Smooth muscle cell (in vitro differentiated cells): ENCODE measurements at regions not wholly inside any gene's neighbourhood (a gene's known extent, or its start where the extent isn't known, plus 50 kb on each side); places are given as distances from the start of the nearest gene placed in this dataset.

Source experiments
- DNase-seq: peaks from one replicate; lab custom pipeline; 2025; ENCODE audit not compliant: unreplicated experiment; lab: John Stamatoyannopoulos, UW
- H2AFZ ChIP-seq: fragments of 200-600 bp; sonication (generic); 2 replicates; pipeline ENCODE4 v1.6.0; 2016; ENCODE audit warnings: antibody characterized with exemption, low read depth, mild to moderate bottlenecking
- H3F3A ChIP-seq: fragments of 200-600 bp; sonication (generic); 2 replicates; pipeline ENCODE4 v1.6.0; 2017; ENCODE audit warnings: antibody characterized with exemption, low read depth
- H3K27ac ChIP-seq: fragments of 200-600 bp; sonication (generic); 2 replicates; pipeline ENCODE4 v1.5.1; 2016; ENCODE audit warnings: low read depth, mild to moderate bottlenecking
- H3K27me3 ChIP-seq: fragments of 200-600 bp; sonication (generic); 2 replicates; pipeline ENCODE4 v1.6.1; 2016; ENCODE audit warnings: low read depth, mild to moderate bottlenecking
- H3K36me3 ChIP-seq: fragments of 200-600 bp; sonication (generic); 2 replicates; pipeline ENCODE4 v1.5.1; 2016; ENCODE audit warnings: low read depth
- H3K4me1 ChIP-seq: fragments of 200-600 bp; sonication (generic); 2 replicates; pipeline ENCODE4 v1.5.1; 2016; ENCODE audit warnings: low read depth
- H3K4me2 ChIP-seq: fragments of 200-600 bp; sonication (generic); 2 replicates; pipeline ENCODE4 v1.6.0; 2016; ENCODE audit warnings: mild to moderate bottlenecking
- H3K4me3 ChIP-seq: fragments of 200-600 bp; sonication (generic); 2 replicates; pipeline ENCODE4 v1.5.1; 2016; ENCODE audit warnings: mild to moderate bottlenecking
- H3K79me2 ChIP-seq: fragments of 200-600 bp; sonication (generic); 2 replicates; pipeline ENCODE4 v1.6.0; 2016; ENCODE audit warnings: low read depth, mild to moderate bottlenecking
- H3K9ac ChIP-seq: fragments of 200-600 bp; sonication (generic); 2 replicates; pipeline ENCODE4 v1.6.0; 2016; ENCODE audit warnings: low read depth
- H3K9me3 ChIP-seq: fragments of 200-600 bp; sonication (generic); replicated peaks from 2 replicates; pipeline ENCODE4 v1.5.1; 2016; ENCODE audit warnings: low read depth
- H4K20me1 ChIP-seq: fragments of 200-600 bp; sonication (generic); 2 replicates; pipeline ENCODE4 v1.6.0; 2016; ENCODE audit warnings: low read depth
- WGBS: methylation state at CpG from one replicate; pipeline ENCODE4 v1.1.7; 2016; ENCODE audit warnings: low lambda C conversion rate; 5-methylcytosine and 5-hydroxymethylcytosine counted together
- TF ChIP-seq, protein P1 (sequence below): fragments of 200-600 bp; sonication (generic); IDR thresholded peaks from 2 replicates; pipeline ENCODE4 v1.5.1; 2017; ENCODE audit warnings: borderline replicate concordance, mild to moderate bottlenecking, antibody characterized with exemption; ENCODE audit not compliant: insufficient read depth, poor library complexity, severe bottlenecking

DNA sequence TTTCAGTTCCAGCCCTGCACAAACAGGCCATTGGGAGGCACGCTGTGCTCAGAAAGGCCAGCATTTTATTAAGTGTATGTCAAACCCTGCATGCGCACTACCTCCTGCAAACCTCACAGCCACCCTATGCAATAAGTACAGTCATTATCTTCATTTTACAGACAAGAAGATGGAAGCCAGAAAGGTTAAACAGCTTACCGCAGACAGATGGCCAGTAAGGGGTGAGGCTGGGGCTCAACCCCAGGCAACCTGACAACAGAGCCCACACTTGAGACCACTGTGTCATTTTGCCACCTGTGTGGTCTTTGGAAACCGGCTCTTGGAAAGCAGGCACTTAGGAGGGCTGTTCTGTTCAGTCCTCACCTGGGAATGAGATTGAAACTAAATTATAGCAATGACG is 142.3 kb downstream of the NXPE2 start:
- H3K27ac ChIP-seq = no peak overlapping the region
- H2AFZ ChIP-seq = no peak overlapping the region
- no peak overlapping the region for H3K4me2 ChIP-seq
- no peaks in the 10 kb centered on the region for H3K36me3 ChIP-seq
- no peak overlapping the region for H3K9ac ChIP-seq
- TF ChIP-seq, protein P1, sequence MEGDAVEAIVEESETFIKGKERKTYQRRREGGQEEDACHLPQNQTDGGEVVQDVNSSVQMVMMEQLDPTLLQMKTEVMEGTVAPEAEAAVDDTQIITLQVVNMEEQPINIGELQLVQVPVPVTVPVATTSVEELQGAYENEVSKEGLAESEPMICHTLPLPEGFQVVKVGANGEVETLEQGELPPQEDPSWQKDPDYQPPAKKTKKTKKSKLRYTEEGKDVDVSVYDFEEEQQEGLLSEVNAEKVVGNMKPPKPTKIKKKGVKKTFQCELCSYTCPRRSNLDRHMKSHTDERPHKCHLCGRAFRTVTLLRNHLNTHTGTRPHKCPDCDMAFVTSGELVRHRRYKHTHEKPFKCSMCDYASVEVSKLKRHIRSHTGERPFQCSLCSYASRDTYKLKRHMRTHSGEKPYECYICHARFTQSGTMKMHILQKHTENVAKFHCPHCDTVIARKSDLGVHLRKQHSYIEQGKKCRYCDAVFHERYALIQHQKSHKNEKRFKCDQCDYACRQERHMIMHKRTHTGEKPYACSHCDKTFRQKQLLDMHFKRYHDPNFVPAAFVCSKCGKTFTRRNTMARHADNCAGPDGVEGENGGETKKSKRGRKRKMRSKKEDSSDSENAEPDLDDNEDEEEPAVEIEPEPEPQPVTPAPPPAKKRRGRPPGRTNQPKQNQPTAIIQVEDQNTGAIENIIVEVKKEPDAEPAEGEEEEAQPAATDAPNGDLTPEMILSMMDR = no peak
- peaks cover 3% of the 10 kb centered on the region for H3K4me1 ChIP-seq
- H3K79me2 ChIP-seq = no peaks in the 10 kb centered on the region
- H4K20me1 ChIP-seq = no peaks in the 10 kb centered on the region
- no peak for DNase-seq
- H3K27me3 ChIP-seq = peaks cover 40% of the 10 kb centered on the region
- no peaks in the 10 kb centered on the region for H3F3A ChIP-seq
- H3K4me3 ChIP-seq = no peak overlapping the region
- no peaks in the 10 kb centered on the region for H3K9me3 ChIP-seq
- WGBS = 82% methylated on average over 5 of the region's 5 CpGs

DNA sequence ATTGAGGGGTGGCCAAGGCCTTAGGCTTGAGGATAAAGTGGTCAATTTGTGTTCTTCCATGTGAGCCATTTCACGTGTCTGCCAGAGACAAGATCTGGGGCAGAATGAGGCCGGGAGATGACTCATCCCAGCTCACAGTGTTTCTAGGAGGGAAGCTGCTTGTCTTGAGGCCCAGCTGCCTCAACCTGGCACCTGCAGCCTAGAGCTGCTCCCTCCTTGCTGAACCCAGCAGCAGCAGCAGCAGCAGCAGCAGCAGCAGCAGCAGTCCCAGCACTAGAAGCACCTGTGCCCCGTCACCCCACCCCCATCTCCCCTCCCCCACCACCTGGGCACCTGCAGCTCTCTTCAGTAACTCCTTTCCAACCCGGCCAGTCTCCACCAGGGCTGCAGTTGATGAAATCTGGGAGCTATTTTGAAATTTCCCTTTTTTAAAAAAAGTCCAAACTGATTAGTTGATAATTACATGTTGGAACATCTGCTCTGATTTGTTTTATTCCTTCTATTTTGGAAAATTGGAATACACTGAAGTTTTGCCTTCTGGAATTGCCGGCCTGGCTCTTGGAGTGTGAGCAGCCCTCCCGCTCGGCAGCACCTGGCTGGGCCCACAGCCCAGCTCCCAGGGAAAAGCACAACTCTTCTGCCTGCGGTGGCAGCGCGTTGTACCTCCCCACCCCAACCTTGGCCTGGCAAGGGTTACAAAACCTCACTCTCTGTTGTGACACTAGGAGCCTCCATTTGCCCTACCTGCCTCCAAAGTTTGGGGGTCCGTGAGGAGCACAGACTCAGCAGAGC is 143.5 kb downstream of the NXPE2 start:
- DNase-seq = no peak
- Histone ChIP-seq H3K4me3 (no peak overlapping the region), H3K9ac (no peak overlapping the region), H3K36me3 (no peaks in the 10 kb centered on the region), H3F3A (no peaks in the 10 kb centered on the region), H3K27me3 (peaks cover 35% of the 10 kb centered on the region), H3K4me2 (peak overlapping the region; percentile 48), H2AFZ (no peak overlapping the region), H3K79me2 (no peaks in the 10 kb centered on the region), H3K27ac (no peak overlapping the region), H3K9me3 (no peaks in the 10 kb centered on the region), H4K20me1 (no peaks in the 10 kb centered on the region), H3K4me1 (peaks cover 3% of the 10 kb centered on the region)
- 72% methylated on average over 11 of the region's 11 CpGs for WGBS
- TF ChIP-seq, protein P1 = no peak

GRCh38 chr11:114826910-114827442 is 148.6 kb downstream of the NXPE2 start:
- DNase-seq = no peak
- no peaks in the 10 kb centered on the region for H3F3A ChIP-seq
- H2AFZ ChIP-seq = no peak overlapping the region
- WGBS = 78% methylated on average over 7 of the region's 7 CpGs
- H3K27ac ChIP-seq = no peak overlapping the region
- H3K4me3 ChIP-seq = no peak overlapping the region
- H3K9ac ChIP-seq = no peak overlapping the region
- no peaks in the 10 kb centered on the region for H3K4me1 ChIP-seq
- no peak overlapping the region for H3K4me2 ChIP-seq
- TF ChIP-seq, protein P1 = no peak
- no peaks in the 10 kb centered on the region for H4K20me1 ChIP-seq
- H3K27me3 ChIP-seq = peaks cover 40% of the 10 kb centered on the region
- H3K79me2 ChIP-seq = no peaks in the 10 kb centered on the region
- H3K9me3 ChIP-seq = no peaks in the 10 kb centered on the region
- H3K36me3 ChIP-seq = no peaks in the 10 kb centered on the region
